ENCODE measurements at regions not wholly inside any gene's neighbourhood (a gene's known extent, or its start where the extent isn't known, plus 50 kb on each side); places are given as distances from the start of the nearest gene placed in this dataset.

DNA sequence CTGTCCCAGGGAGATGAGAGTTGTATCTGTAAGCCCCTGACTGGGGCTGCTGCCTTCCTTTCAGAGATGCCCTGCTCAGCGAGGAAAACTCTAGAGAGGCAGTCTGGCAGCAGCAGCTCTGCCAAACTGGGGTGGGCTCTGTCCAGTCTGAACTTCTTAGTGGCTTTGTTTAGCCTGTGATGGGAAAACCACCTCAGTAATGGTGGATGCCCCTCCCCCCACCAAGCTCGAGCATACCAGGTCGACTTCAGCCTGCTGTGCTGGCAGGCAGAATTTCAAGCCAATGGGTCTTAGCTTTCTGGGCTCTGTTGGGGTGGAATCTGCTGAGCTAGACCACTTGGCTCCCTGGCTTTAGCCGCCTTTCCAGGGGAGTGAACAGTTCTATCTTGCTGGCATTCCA is 218.3 kb downstream of the TUSC7 start:
- no peak for TF ChIP-seq POLR2AphosphoS5 (IDR thresholded peaks at IDR 0.05; ENCODE audit: low read depth, low read length)
- no peak for TF ChIP-seq SIN3A (IDR thresholded peaks at IDR 0.05; ENCODE audit: borderline replicate concordance, insufficient read depth, low read length)
- TF ChIP-seq, protein P1, sequence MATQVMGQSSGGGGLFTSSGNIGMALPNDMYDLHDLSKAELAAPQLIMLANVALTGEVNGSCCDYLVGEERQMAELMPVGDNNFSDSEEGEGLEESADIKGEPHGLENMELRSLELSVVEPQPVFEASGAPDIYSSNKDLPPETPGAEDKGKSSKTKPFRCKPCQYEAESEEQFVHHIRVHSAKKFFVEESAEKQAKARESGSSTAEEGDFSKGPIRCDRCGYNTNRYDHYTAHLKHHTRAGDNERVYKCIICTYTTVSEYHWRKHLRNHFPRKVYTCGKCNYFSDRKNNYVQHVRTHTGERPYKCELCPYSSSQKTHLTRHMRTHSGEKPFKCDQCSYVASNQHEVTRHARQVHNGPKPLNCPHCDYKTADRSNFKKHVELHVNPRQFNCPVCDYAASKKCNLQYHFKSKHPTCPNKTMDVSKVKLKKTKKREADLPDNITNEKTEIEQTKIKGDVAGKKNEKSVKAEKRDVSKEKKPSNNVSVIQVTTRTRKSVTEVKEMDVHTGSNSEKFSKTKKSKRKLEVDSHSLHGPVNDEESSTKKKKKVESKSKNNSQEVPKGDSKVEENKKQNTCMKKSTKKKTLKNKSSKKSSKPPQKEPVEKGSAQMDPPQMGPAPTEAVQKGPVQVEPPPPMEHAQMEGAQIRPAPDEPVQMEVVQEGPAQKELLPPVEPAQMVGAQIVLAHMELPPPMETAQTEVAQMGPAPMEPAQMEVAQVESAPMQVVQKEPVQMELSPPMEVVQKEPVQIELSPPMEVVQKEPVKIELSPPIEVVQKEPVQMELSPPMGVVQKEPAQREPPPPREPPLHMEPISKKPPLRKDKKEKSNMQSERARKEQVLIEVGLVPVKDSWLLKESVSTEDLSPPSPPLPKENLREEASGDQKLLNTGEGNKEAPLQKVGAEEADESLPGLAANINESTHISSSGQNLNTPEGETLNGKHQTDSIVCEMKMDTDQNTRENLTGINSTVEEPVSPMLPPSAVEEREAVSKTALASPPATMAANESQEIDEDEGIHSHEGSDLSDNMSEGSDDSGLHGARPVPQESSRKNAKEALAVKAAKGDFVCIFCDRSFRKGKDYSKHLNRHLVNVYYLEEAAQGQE (IDR thresholded peaks at IDR 0.05; ENCODE audit: insufficient read depth in 1 of 2, low read depth in 2 of 2, low read length in 2 of 2): no peak

Measured in PFSK-1 (cell line).